Heart left ventricle (tissue), 13 donors: ENCODE measurements at regions not wholly inside any gene's neighbourhood (a gene's known extent, or its start where the extent isn't known, plus 50 kb on each side); places are given as distances from the start of the nearest gene placed in this dataset.

Experiments used
- CTCF ChIP-seq, 12 donors: fragments of 200-600 bp; sonication (generic) in 4 of 12; IDR thresholded peaks; one replicate each; pipeline versions ENCODE4 v1.5.0 to v1.8.0; 2018 to 2022; ENCODE audit warnings: antibody characterized with exemption in 12 of 12, mild to moderate bottlenecking in 5 of 12
- POLR2A ChIP-seq, 2 donors: fragments of 450-650 bp; IDR thresholded peaks; one replicate each; pipeline ENCODE4 v1.6.1; 2017; ENCODE audit warnings: antibody characterized with exemption in 2 of 2, mild to moderate bottlenecking in 2 of 2, moderate library complexity in 2 of 2
- donor health status: ischemic (EF 13 %, LVEDD 7.1; RV severe dilation, severe dysfunction).
- donor health status: DM: no; HTN: yes; CAD: no.
- donor health status: DM: no; HTN: no; CAD: no.
- donor health status: ischemic (EF 25% LVEDD 6.9; RV normal size, moderate dysfunction).
- donor health status: ischemic (EF 25% LVEDD 5.7; RV mildly dilated, moderate dysfunction).
- donor health status: ischemic (EF 35%, LVEDD 5.7; RV mildly dilated, moderate dysfunction).
- donor health status: nonischemic (EF 11% LVEDD 7.7; RV severe dilation, severe dysfunction).
- donor health status: DM: yes; HTN: yes; CAD: no.
- donor health status: PGD.
- donor health status: ischemic (EF 29% LVEDD 5.4; RV normal size, mild dysfunction).
- donor health status: nonischemic (EF 23%, LVEDD 6.1; RV moderate dilation, normal function).

- TF ChIP-seq CTCF (IDR thresholded peaks at IDR 0.05) (no peak), POLR2A (IDR thresholded peaks at IDR 0.05) (no peak)
Measured at GRCh38 chr9:2332663-2333062, 288.9 kb upstream of the VLDLR start.
